ENCODE measurements at regions not wholly inside any gene's neighbourhood (a gene's known extent, or its start where the extent isn't known, plus 50 kb on each side); places are given as distances from the start of the nearest gene placed in this dataset.

DNA sequence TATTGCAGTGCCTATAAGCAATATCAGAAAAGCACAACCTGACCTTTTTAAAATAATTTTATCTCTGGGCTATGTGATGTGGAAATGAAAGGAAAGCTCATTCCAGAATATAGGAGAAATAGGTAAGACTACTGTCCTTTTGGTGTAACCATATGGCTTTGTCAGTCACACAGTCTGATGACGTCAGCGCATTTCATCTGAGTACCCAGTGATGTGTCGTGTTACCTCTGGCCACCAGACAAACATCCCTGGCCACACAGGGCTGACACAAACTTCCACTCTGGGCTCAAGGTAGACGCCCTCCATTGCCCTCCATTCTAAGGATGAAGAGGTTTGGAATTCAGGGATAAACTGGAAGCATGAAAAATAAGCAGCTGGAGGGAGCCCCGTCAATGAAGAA is 506.7 kb downstream of the CMPK2 start:
- no peak for DNase-seq

DNA sequence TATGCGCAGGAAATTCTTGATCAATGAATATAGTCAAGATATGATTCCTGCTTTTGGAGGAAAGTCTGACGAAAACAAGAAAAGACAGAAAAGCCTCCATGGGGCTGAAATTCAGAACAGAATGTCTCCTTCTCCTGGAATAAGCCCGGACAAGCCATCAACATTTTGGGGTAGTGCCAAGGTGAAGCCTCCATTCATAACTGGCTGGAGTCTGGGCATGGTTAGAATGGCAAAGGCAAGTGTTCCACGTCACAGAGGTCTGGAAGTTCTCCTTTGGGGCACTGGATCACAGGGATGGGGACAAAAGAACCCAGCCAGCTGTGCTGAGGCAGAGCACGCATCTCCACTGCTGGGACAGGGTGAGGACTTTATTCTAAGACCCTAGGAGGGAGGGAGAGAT is 505.7 kb downstream of the CMPK2 start:
- DNase-seq = no peak

DNA sequence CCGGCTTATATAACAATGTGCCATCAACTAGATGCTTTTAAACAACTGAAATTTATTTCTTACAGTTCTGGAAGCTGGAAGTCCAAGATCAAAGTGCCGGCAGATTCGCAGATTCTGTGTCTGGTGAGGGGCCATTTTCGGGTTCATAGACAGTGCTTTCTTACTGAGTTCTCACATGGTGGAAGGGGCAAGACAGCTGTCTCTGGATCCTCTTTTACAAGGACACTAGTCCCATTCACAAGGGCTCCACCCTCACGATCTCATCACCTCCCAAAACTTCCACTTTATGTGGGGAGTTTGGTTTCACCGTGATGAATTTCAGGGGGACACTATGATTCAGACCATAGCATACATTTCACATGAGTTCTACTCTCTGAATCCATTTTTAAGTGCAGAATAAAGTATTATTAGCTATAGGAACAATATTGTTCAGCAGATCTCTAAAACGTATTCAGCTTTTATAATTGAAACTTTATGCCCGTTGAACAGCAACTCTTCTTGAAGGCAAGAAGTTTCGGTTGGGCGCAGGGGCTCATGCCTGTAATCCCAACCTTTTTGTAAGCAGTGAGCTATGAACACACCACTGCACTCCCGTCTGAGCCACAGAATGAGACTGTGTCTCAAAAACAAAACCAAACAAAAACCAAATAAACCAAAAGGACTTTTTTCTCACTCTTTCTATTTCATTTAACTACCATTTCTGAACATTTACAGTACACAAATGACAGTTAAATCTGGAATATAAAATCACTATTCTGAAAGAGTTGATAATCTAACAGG is 502.8 kb downstream of the CMPK2 start:
- DNase-seq = no peak

DNA sequence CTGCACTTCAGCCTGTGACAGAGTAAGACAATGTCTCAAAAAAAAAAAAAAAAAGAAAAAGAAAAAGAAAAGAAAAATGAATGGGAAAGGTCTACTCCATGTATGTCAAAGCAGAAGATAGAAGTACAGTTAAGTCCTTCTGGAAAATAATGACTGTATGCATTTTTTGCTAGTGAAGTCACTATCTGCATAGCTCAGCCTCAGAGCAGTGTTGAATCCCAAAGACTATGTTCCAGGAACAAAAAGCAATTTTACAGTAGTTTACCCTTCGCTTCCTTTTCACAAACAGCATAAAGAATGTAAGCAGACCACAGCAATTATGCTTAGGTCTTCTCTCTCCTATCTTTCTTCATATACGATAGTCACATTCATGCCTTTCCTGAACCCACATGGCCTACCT is 497.4 kb downstream of the CMPK2 start:
- no peak for DNase-seq

DNA sequence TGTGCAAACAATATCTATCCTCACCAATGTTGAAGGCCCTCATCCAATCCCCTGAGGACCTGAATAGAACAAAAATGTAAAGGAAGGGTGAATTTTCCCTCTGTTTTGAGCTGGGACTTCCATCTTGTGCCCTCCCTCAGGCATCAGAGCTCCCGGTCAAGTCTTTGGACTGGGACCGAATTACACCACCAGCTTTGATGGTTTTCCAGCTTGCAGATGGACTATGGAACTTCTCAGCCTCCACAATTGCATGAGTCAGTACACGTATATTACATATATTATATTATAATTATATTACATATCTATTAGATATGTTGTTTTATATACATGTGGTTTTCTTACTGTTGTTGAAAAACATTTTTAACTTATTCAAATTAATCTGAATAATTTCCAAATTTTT is 496.4 kb downstream of the CMPK2 start:
- DNase-seq = no peak

DNA sequence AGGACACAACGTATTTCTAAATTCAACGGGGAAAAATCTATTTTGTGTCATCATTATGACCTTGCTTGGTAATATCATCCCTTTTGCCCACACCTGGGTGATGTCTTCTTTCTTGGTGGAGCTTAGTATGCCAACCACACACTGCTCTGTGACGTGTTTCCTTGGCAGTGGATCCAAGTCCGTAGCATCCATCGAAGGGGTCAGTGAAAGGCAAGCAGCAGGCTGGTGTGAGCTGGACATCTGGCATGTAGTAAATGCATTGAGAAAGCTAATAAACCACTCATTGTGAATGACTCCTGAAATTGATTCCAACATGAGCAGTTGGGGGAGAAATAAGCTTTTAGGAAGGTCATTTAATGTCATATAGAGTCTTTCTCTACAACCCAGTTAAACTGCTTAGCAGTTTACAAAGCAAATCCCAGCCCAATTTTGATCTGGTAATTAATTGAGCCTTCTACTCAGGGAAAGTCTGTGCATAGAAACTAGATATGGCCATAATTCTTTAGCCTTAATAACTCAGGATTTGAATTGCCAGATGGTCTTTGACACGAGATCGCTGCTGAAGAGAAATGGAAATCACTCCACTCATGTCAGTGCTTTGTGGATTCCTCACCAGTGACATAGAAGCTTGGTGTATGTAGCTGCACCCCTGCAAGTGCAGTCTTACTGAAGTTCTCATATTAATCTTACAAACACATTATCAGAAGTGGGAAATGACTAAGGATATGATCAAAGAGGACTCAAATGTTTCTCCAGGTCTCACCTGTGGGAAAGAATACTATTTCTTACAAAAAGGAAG is 494.8 kb downstream of the CMPK2 start:
- DNase-seq = no peak

DNA sequence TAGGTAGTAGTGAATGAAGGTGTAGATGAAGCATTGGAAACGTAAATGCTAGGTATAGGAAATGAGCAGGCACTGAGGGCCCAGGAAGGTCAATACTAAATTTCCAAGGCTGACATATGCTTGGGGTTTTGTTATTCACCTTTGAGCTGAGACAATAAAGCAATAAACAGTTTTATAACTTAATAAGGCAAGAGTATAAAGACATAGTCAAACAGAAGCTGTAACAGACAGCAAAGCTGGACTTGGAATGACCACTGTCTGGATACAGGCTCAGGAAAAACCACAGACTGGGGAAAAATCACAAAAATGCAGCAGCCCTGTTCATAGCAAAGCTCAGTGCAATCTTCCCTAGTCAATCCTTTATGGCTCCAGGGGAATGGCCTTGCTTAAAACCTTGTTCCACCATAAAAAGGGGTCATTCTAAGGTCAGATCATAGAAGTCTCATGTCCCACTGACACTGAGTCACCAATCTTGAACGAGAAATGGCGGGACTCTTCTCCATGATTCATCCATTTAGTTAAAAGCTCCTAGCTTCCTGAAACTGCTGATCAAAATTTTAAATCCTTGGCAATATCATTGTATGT is 493.3 kb downstream of the CMPK2 start:
- DNase-seq = no peak

DNA sequence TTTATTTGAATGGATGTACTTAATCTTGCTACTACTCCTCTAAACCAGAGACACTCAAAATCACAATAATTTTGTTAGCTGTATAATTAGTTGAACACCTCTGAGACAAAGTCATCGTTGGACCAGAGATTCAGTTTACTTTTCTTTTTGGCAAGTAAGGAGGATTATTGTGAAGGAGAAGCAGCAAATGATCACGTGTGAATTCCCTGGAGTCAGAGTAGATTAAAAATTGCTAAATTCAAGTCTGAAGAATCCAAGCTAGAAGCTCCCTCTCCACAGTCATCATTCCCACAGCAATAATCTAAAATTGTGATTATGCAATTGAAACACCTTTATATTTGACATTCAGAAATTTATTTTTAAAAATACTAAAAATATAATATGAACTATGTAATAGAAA is 484.4 kb downstream of the CMPK2 start:
- DNase-seq = no peak

DNA sequence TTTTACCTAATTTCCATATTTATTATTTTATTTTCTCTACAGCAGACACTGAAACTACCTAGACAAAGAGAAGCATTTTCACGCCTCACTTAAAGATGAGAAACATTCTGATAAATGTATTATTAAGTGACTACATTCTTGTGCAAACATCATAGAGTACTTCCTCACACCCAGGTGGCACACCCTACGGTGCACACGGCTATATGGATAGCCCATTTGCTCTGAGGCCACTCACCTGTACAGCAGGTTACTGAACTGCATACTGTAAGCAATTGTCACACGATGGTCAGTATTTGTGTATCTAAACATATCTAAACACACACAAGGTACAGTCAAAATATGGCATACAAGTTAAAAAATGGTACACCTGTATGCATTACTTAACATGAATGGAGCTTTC is 481.4 kb downstream of the CMPK2 start:
- DNase-seq = no peak

DNA sequence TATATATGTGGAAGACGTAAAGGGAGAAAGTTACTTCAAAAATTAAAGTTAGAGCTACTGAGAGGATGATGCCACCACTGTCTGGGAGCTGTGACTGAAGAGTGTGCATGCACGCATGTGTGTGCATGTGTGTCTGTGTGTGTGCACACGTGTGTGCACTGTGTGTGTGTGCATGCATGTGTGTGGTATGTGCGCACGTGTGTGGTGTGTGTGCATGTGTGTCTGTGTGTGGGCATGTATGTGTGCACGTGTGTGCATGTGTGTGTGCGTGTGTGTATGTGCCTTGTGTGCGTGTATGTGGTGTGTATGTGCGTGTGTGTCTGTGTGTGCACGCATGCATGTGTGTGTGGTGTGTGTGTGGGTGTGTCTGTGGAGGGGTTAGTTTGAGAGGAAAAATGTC is 473.4 kb downstream of the CMPK2 start:
- no peak for DNase-seq

DNA sequence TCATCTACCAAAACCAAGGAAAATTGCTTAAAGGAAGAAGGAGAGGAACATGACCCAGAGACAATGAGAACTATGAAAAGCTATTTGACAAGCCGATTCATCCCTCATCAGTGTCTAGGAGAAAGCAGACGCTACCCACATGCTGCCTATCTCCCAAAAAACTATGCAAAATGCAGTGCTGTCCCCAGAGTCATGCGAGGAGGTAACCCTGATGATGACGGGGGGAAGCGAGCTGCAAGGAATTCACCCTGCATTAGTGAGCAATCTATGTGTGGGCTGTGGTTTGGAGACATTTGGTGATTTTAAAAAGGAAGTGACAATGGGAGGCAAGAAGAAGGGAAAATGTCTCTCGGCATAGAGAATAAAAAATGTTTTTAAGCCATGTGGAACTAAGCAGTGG is 472.7 kb downstream of the CMPK2 start:
- DNase-seq = no peak

DNA sequence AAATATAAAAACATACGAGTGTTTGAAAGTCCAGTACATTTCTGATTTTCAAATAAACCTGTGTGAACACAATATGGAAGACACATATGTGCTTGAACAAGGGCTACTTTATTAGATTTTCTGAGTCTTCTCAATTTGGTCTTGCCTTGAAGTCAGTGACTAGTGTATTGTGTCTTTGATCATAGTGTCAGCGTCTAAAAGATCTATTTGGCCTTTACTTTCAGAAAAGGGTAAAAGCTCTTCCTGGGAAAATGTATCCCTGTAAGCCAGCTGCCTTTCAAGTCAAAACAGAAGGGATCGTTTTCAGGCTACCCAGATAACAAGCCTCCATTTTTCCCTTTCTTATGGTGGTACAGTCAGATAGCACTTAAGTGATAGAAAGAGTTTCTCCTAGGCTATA is 471.9 kb downstream of the CMPK2 start:
- DNase-seq = no peak

DNA sequence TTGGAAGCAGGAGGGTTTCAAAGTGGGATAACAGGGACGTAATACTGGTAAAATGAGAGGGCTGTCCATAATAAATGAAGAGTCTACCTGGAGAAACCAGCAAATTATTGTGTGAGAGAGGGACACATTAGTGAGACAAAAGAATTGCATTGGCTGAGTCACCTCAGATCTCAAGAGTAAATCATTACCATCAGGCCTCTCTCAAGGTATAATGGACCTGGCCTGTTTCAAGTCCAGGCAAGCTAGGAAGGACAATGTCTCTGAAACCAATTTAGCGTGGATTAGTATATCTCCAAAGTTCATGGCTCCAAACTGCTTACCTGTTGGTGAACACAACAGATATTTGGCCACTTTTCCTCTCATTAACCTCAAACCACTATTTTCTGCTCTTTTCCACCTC is 471.4 kb downstream of the CMPK2 start:
- no peak for DNase-seq

DNA sequence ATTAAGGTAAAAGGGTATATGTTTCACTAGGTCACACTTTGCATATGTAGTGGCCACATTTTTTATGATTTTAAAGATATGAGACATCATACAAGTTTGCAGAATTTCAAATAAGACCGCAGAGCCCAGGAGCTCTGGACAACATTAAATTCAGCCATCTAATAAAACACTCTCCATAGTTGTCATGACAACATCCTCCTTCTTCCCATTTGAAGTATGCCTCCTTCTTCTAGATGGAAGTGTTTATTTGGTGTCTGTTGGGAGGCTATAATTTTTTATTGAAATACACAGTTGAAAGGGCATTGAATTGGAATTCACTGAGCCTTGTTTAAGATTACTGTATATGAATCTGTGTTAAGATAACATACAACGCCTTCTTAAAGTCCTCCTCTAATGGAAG is 467.3 kb downstream of the CMPK2 start:
- DNase-seq = no peak

DNA sequence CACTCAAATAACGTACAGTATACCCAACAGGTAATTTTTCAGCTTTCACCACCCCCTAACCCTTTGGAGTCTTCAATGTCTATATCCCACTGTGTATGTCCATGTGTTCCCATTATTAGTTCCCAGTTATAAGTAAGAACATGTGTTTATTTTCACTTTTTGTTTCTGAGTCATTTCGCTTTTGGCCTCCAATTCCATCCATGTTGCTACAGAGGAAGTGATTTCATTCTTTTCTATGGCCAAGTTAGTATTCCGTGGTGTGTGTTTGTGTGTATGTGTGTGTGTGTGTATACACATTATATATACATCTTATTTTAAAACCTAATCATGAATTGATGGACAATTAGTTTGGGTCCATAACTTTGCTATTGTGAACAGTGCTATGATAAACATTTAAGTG is 464.4 kb downstream of the CMPK2 start:
- DNase-seq = no peak

DNA sequence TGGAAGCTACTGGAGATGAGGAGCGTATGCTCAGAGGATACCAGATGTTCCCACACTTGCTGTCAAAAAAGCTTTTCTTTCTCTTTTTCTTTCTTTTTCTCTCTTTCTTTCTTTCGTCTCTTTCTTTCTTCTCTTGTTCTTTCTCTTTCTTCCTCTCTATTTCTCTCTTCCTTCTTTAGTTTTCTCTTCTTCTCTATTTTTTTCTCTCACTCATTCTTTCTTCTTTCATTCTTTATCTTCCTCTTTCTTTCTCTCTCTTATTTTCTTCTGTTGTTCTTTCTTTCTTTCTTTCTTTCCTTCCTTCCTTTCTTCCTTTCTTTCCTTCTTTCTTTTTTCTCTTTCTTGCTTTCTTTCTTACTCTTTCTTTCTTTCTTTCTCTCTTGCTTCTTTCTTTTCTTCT is 457.6 kb downstream of the CMPK2 start:
- DNase-seq = no peak

DNA sequence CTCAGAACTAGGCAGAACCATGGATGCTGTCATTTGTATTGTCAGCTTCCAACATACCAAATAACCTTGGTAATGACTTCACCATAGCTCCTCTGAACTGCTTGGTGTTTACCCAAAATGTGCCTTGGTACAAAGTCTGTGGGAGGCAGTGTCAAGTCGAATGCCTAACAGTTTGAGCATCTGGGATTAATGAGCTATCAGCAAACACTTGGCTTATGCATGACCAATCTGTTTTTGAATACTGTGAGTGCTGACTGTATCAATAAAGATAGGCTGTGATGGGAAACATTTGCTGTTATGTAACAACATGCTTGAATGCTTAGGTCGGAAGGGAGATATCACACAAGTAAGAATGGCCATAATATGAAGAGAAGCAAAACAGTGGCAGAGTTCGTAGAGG is 455.4 kb downstream of the CMPK2 start:
- DNase-seq = no peak

DNA sequence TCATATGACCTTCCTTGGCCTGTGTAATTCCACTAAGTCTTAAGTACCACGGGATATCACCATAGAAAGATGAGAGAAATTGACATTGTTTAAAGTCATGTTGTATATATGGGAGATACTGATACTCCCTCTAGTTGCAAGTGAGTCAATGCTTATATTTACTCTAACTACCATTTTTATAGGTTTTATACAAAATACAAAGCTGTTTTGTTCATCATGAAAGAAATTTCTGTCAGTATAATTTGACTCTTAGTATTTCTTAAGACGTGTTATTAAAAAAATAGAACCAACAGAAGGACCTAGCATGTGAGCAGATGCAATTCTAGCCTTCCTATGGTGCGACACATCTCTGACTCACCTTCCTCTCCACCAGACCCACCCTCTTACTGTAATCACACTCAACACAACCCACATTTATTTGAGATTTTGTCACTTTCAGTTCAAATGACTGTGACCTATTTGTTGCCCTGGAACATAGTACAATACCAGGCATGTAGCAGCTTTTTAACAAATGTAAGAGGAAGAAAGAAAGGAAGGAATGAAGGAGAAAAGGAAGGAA is 453.1 kb downstream of the CMPK2 start:
- no peak for DNase-seq

DNA sequence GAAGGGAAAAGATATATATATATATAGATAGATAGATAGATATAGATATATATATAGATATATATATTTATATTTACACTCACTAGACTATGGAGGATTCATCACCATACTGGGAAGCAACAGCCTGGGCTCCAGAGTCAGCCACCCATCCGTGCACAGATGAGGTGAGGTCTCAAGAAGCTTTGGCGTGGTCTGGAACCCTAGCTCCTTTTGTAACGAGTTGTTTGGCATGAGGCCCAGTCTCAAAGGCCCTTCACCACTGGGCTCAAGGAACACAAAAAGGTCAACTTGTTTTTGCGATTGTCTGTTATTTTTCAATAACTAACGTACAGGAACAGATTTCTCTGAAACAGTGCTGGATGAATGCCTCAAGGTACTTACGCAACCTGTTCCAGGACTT is 448.7 kb downstream of the CMPK2 start:
- no peak for DNase-seq

DNA sequence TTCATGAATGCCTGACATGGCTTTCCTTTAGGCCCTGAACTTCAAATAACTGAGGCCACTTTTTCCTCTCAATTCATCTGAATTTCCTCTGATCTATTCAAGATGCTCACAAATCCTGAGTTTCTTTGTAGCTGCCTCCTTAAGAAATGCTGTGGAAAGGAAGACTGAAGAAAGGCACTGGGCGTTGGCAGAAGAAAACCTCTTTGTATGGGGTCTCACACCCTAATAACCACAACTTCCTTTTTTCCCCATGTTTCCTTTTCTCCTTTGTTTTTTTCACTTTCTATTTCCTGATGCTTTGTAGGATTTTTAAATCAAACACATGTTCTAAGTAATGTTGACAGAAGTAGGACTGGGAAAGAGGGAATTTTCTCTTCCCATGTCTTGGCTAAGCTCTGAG is 447.4 kb downstream of the CMPK2 start:
- DNase-seq = no peak

DNA sequence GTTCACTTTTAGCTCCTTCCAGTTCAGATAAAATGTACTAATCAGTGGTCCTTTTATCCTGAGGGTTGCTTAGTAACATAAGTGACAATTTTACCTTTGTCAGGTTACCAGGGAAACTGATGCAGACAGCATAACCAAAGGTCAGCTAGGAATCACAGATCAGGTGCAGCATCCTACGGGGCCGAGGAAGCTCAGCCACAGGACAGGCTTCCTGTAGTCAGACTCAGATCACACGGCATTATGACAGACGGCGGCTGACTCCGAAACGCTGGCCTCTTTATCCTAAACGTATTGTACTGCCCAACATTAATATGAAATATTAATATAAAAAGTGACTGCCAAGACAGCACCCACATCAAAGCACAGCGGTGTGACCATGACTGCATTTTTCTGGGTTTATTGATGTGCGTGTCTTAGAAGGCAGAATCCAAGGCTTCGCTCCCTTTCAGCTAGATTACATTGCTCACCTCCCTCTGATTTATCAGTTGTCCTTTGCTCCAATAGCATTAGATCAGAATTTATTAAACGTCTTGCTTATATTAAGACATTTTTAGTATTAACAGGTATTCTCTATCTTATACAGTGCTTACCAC is 444.5 kb downstream of the CMPK2 start:
- DNase-seq = no peak

DNA sequence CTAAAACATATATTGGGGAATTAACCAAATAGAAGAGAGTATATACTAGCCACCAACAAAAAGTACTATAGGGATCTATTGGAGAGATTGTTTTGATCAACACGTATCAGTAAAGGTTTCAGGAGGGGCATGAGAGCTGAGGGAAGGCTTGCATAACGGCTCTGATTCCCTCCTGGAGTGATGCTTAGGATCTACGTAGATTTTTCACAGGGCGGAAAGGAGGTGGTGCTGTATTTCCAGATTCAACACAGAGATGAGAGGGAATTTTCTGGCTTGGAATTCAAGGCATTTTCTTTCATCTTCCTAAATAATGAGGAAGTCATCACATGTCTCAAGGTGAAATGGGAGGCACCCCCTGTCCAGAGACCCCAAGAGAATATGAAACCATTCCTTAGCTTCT is 443.8 kb downstream of the CMPK2 start:
- no peak for DNase-seq

DNA sequence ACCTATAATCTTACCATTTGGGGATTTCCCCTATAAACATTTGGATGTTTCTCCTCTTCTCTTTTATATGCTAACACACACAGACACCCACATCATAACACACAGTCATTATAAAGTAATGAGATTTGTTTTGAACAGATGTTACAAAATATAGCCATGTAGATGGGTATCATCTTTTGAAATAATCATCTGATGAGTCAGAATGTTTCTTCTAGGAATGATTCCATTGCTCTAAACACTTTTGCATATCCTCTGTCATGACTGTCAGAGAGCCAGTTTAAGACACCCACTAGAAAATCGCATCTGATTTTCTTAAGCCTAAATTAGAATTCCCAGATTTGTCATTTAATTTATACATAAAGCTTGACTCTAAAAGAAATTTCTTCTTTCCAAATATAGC is 442.6 kb downstream of the CMPK2 start:
- DNase-seq = no peak

Measured in right kidney (tissue), 1 donor.